Osteoblast (primary cell): ENCODE measurements at regions not wholly inside any gene's neighbourhood (a gene's known extent, or its start where the extent isn't known, plus 50 kb on each side); places are given as distances from the start of the nearest gene placed in this dataset.

Experiments
- DNase-seq: peaks from one replicate; pipeline ENCODE4 v3.0.0; 2011; ENCODE audit warnings: low spot score, mixed read lengths; ENCODE audit not compliant: insufficient read length; ENCODE audit errors: missing footprints
- H2AFZ ChIP-seq: 2 replicates; pipeline ENCODE4 v1.6.0; 2011; ENCODE audit warnings: mild to moderate bottlenecking, low read length
- H3K27ac ChIP-seq: 2 replicates; pipeline ENCODE4 v1.5.1; 2011; ENCODE audit warnings: mild to moderate bottlenecking, low read depth, low read length, moderate library complexity
- H3K27me3 ChIP-seq: 2 replicates; pipeline ENCODE4 v1.6.0; 2012; ENCODE audit warnings: mild to moderate bottlenecking, control low read depth, inconsistent platforms, low read length, moderate library complexity; ENCODE audit not compliant: insufficient read depth
- H3K36me3 ChIP-seq: 2 replicates; pipeline ENCODE4 v1.5.1; 2011; ENCODE audit warnings: mild to moderate bottlenecking, low read length, control low read depth, moderate library complexity; ENCODE audit not compliant: insufficient read depth
- H3K4me1 ChIP-seq: 2 replicates; pipeline ENCODE4 v1.5.1; 2011; ENCODE audit warnings: mild to moderate bottlenecking, low read length, control low read depth, moderate library complexity; ENCODE audit not compliant: insufficient read depth
- H3K4me2 ChIP-seq: 2 replicates; pipeline ENCODE4 v1.6.0; 2011; ENCODE audit warnings: mild to moderate bottlenecking, low read length; ENCODE audit not compliant: insufficient read depth
- H3K4me3 ChIP-seq: fragments of 200-600 bp; sonication (generic); 3 replicates; pipeline ENCODE4 v1.5.1; 2012; ENCODE audit warnings: mild to moderate bottlenecking, low read length, inconsistent platforms; ENCODE audit not compliant: insufficient read depth
- H3K79me2 ChIP-seq: 2 replicates; pipeline ENCODE4 v1.6.0; 2012; ENCODE audit warnings: mild to moderate bottlenecking, low read length, control low read depth, inconsistent platforms; ENCODE audit not compliant: insufficient read depth
- H3K9me3 ChIP-seq: 2 replicates; pipeline ENCODE4 v1.5.1; 2011; ENCODE audit warnings: low read depth, low read length, control low read depth
- H4K20me1 ChIP-seq: 2 replicates; pipeline ENCODE4 v1.6.0; 2012; ENCODE audit warnings: mild to moderate bottlenecking, low read length, control low read depth; ENCODE audit not compliant: insufficient read depth
- CTCF ChIP-seq: IDR thresholded peaks from 2 replicates; pipeline ENCODE4 v1.5.1; 2011; ENCODE audit warnings: mild to moderate bottlenecking, low read depth, low read length, moderate library complexity; ENCODE audit errors: extremely low read depth

DNA sequence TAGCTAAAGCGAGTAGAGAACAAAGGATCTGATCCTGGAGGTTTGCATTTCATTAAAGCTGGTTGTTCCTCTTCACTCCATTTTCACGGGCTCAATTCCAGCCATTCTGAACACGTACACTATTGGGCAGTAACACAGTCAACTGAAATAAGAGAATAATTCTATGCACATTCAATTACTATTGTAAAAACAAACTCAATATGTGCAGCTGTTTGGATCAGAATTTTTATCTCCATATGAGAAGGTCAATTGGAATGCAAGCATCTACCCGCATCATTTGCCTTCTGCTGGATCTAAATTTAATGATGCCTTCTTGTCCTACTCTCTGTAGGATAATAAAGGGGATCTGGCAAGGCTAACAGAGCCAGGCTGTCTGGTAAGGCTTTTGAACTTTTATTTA lies 562.8 kb upstream of the CCDC179 start:
- H3K4me3 ChIP-seq = no peak overlapping the region
- no peaks in the 10 kb centered on the region for H3K36me3 ChIP-seq
- H3K79me2 ChIP-seq = no peaks in the 10 kb centered on the region
- DNase-seq = no peak
- TF ChIP-seq CTCF = no peak
- no peak overlapping the region for H3K4me2 ChIP-seq
- no peaks in the 10 kb centered on the region for H3K27me3 ChIP-seq
- H3K9me3 ChIP-seq = peaks cover 2% of the 10 kb centered on the region
- no peaks in the 10 kb centered on the region for H4K20me1 ChIP-seq
- no peaks in the 10 kb centered on the region for H3K4me1 ChIP-seq
- H2AFZ ChIP-seq = no peak overlapping the region
- H3K27ac ChIP-seq = no peak overlapping the region

DNA sequence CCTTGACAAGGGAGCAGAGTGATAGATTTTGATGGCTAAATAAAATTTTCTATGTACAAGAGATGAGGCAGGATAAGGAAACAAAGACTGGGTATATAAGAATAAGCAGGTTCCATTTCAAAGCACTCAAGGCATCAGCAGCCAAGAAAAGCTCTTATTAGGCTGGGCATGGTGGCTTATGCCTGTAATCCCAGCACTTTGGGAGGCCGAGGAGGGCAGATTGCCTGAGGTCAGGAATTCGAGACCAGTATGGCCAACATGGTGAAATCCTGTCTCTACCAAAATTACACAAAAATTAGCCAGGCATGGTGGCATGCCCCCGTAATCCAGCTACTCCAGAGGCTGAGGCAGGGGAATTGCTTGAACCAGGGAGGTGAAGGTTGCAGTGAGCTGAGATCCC lies 563.4 kb upstream of the CCDC179 start:
- no peaks in the 10 kb centered on the region for H3K27me3 ChIP-seq
- TF ChIP-seq CTCF = no peak
- no peak for DNase-seq

GRCh38 chr11:23425381-23425780 lies 565.1 kb upstream of the CCDC179 start:
- H3K79me2 ChIP-seq = no peaks in the 10 kb centered on the region
- TF ChIP-seq CTCF = no peak
- no peaks in the 10 kb centered on the region for H3K36me3 ChIP-seq
- no peak overlapping the region for H3K4me3 ChIP-seq
- H3K27me3 ChIP-seq = no peaks in the 10 kb centered on the region
- no peak for DNase-seq
- H3K9me3 ChIP-seq = peaks cover 2% of the 10 kb centered on the region
- H3K4me1 ChIP-seq = no peaks in the 10 kb centered on the region
- H3K27ac ChIP-seq = no peak overlapping the region
- no peaks in the 10 kb centered on the region for H4K20me1 ChIP-seq
- no peak overlapping the region for H2AFZ ChIP-seq
- H3K4me2 ChIP-seq = no peak overlapping the region

More for the DNA sequence above, 563.4 kb upstream of the CCDC179 start:
- no peak overlapping the region for H3K27ac ChIP-seq
- H2AFZ ChIP-seq = no peak overlapping the region
- H3K36me3 ChIP-seq = no peaks in the 10 kb centered on the region
- H3K9me3 ChIP-seq = peaks cover 2% of the 10 kb centered on the region
- no peaks in the 10 kb centered on the region for H4K20me1 ChIP-seq
- no peaks in the 10 kb centered on the region for H3K79me2 ChIP-seq
- H3K4me2 ChIP-seq = no peak overlapping the region
- no peaks in the 10 kb centered on the region for H3K4me1 ChIP-seq
- H3K4me3 ChIP-seq = no peak overlapping the region

DNA sequence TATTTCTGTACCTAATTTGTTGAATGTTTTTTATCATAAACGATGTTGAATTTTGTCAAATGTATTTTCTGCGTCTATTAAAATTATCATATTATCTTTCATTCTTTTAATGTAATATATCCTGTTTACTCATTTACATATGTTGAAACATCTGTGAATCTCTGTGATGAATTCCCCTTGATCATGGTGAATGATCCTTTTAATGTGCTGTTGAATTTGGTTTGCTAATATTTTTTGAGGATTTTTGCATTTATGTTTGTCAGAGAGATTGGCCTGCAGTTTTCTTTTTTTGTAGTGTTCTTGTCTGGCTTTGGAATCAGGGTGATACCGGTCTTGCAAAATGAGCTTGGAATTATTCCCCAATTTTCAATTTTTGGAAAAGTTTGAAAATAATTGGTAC lies 569.3 kb upstream of the CCDC179 start:
- Histone ChIP-seq H3K36me3 (no peaks in the 10 kb centered on the region), H4K20me1 (no peaks in the 10 kb centered on the region), H3K27ac (no peak overlapping the region), H3K79me2 (no peaks in the 10 kb centered on the region), H3K9me3 (peaks cover 2% of the 10 kb centered on the region), H3K4me2 (no peak overlapping the region), H2AFZ (no peak overlapping the region), H3K4me1 (no peaks in the 10 kb centered on the region), H3K27me3 (no peaks in the 10 kb centered on the region), H3K4me3 (no peak overlapping the region)
- TF ChIP-seq CTCF = no peak
- DNase-seq = no peak
